ENCODE measurements at regions not wholly inside any gene's neighbourhood (a gene's known extent, or its start where the extent isn't known, plus 50 kb on each side); places are given as distances from the start of the nearest gene placed in this dataset.

- no peak for DNase-seq (ENCODE audit: low spot score)
- Mint-ChIP-seq H3K27me3 (ENCODE audit: insufficient read depth, low read depth, poor library complexity) (peaks cover 54% of the 10 kb centered on the region), H3K27ac (no peak overlapping the region), H3K9me3 (peaks cover 3% of the 10 kb centered on the region; the same call in 2 of the 3 replicates), H3K4me3 (no peak overlapping the region), H3K4me1 (peaks cover 66% of the 10 kb centered on the region), H3K36me3 (ENCODE audit: low read depth) (no peaks in the 10 kb centered on the region; the same call in 2 of the 3 replicates)
- H3K9me2 ChIP-seq (ENCODE audit: insufficient read depth), result no peaks in the 10 kb centered on the region
- no peaks in the 10 kb centered on the region for H3K36me3 ChIP-seq (ENCODE audit: insufficient read depth)
- peaks cover 52% of the 10 kb centered on the region for H3K4me1 ChIP-seq (ENCODE audit: insufficient read depth)
- H3K4me3 ChIP-seq, result no peak overlapping the region
- no peaks in the 10 kb centered on the region for H3F3A ChIP-seq (replicated peaks; ENCODE audit: low read depth)
- H3K27ac ChIP-seq (ENCODE audit: low read depth), result no peak overlapping the region
- H3K27me3 ChIP-seq (ENCODE audit: insufficient read depth), result peaks cover 54% of the 10 kb centered on the region
- no peaks in the 10 kb centered on the region for H4K20me1 ChIP-seq (replicated peaks; ENCODE audit: insufficient read depth)
- no peaks in the 10 kb centered on the region for H3K79me2 ChIP-seq (replicated peaks; ENCODE audit: insufficient read depth)
- no peak overlapping the region for H2AFZ ChIP-seq
- H3K4me2 ChIP-seq, result no peak overlapping the region
- TF ChIP-seq CREB1 (CRISPR knock-in tag; IDR thresholded peaks at IDR 0.05; ENCODE audit: low read depth), result no peak
- no peak for TF ChIP-seq EZH2phosphoT487 (IDR thresholded peaks at IDR 0.05; ENCODE audit: unreplicated experiment)
- TF ChIP-seq CTCF (conservative IDR thresholded peaks at IDR 0.05; ENCODE audit: low read depth in 2 of 2), result no peak
- TF ChIP-seq ETS1 (IDR thresholded peaks at IDR 0.05), result no peak
- TF ChIP-seq ZNF331 (CRISPR knock-in tag; IDR thresholded peaks at IDR 0.05; ENCODE audit: low read depth), result no peak
- TF ChIP-seq POLR2AphosphoS5 (IDR thresholded peaks at IDR 0.05; ENCODE audit: low read depth), result no peak
- TF ChIP-seq EZH2 (IDR thresholded peaks at IDR 0.05; ENCODE audit: low read depth, unreplicated experiment), result no peak
- TF ChIP-seq, protein P1, sequence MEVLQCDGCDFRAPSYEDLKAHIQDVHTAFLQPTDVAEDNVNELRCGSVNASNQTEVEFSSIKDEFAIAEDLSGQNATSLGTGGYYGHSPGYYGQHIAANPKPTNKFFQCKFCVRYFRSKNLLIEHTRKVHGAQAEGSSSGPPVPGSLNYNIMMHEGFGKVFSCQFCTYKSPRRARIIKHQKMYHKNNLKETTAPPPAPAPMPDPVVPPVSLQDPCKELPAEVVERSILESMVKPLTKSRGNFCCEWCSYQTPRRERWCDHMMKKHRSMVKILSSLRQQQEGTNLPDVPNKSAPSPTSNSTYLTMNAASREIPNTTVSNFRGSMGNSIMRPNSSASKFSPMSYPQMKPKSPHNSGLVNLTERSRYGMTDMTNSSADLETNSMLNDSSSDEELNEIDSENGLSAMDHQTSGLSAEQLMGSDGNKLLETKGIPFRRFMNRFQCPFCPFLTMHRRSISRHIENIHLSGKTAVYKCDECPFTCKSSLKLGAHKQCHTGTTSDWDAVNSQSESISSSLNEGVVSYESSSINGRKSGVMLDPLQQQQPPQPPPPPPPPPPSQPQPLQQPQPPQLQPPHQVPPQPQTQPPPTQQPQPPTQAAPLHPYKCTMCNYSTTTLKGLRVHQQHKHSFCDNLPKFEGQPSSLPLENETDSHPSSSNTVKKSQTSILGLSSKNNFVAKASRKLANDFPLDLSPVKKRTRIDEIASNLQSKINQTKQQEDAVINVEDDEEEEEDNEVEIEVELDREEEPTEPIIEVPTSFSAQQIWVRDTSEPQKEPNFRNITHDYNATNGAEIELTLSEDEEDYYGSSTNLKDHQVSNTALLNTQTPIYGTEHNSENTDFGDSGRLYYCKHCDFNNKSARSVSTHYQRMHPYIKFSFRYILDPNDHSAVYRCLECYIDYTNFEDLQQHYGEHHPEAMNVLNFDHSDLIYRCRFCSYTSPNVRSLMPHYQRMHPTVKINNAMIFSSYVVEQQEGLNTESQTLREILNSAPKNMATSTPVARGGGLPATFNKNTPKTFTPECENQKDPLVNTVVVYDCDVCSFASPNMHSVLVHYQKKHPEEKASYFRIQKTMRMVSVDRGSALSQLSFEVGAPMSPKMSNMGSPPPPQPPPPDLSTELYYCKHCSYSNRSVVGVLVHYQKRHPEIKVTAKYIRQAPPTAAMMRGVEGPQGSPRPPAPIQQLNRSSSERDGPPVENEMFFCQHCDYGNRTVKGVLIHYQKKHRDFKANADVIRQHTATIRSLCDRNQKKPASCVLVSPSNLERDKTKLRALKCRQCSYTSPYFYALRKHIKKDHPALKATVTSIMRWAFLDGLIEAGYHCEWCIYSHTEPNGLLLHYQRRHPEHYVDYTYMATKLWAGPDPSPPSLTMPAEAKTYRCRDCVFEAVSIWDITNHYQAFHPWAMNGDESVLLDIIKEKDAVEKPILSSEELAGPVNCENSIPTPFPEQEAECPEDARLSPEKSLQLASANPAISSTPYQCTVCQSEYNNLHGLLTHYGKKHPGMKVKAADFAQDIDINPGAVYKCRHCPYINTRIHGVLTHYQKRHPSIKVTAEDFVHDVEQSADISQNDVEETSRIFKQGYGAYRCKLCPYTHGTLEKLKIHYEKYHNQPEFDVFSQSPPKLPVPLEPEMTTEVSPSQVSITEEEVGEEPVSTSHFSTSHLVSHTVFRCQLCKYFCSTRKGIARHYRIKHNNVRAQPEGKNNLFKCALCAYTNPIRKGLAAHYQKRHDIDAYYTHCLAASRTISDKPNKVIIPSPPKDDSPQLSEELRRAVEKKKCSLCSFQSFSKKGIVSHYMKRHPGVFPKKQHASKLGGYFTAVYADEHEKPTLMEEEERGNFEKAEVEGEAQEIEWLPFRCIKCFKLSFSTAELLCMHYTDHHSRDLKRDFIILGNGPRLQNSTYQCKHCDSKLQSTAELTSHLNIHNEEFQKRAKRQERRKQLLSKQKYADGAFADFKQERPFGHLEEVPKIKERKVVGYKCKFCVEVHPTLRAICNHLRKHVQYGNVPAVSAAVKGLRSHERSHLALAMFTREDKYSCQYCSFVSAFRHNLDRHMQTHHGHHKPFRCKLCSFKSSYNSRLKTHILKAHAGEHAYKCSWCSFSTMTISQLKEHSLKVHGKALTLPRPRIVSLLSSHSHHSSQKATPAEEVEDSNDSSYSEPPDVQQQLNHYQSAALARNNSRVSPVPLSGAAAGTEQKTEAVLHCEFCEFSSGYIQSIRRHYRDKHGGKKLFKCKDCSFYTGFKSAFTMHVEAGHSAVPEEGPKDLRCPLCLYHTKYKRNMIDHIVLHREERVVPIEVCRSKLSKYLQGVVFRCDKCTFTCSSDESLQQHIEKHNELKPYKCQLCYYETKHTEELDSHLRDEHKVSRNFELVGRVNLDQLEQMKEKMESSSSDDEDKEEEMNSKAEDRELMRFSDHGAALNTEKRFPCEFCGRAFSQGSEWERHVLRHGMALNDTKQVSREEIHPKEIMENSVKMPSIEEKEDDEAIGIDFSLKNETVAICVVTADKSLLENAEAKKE (CRISPR knock-in tag; IDR thresholded peaks at IDR 0.05), result no peak
- no peak for TF ChIP-seq STAT1 (IDR thresholded peaks at IDR 0.05; ENCODE audit: unreplicated experiment)
- TF ChIP-seq NANOG (IDR thresholded peaks at IDR 0.05; ENCODE audit: borderline replicate concordance), result no peak
- TF ChIP-seq, protein P2, sequence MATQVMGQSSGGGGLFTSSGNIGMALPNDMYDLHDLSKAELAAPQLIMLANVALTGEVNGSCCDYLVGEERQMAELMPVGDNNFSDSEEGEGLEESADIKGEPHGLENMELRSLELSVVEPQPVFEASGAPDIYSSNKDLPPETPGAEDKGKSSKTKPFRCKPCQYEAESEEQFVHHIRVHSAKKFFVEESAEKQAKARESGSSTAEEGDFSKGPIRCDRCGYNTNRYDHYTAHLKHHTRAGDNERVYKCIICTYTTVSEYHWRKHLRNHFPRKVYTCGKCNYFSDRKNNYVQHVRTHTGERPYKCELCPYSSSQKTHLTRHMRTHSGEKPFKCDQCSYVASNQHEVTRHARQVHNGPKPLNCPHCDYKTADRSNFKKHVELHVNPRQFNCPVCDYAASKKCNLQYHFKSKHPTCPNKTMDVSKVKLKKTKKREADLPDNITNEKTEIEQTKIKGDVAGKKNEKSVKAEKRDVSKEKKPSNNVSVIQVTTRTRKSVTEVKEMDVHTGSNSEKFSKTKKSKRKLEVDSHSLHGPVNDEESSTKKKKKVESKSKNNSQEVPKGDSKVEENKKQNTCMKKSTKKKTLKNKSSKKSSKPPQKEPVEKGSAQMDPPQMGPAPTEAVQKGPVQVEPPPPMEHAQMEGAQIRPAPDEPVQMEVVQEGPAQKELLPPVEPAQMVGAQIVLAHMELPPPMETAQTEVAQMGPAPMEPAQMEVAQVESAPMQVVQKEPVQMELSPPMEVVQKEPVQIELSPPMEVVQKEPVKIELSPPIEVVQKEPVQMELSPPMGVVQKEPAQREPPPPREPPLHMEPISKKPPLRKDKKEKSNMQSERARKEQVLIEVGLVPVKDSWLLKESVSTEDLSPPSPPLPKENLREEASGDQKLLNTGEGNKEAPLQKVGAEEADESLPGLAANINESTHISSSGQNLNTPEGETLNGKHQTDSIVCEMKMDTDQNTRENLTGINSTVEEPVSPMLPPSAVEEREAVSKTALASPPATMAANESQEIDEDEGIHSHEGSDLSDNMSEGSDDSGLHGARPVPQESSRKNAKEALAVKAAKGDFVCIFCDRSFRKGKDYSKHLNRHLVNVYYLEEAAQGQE (IDR thresholded peaks at IDR 0.05; ENCODE audit: unreplicated experiment), result no peak
- no peak for TF ChIP-seq ZNF114 (CRISPR knock-in tag; IDR thresholded peaks at IDR 0.05)
- TF ChIP-seq JUNB (IDR thresholded peaks at IDR 0.05; ENCODE audit: unreplicated experiment), result no peak
- no peak for ATAC-seq
Observed at GRCh38 chr14:87153391-87153790, 839.6 kb downstream of the GALC start.

Data from GM23338 (cell line).